Transverse colon (tissue), 4 donors: ENCODE measurements at regions not wholly inside any gene's neighbourhood (a gene's known extent, or its start where the extent isn't known, plus 50 kb on each side); places are given as distances from the start of the nearest gene placed in this dataset.

ENCODE experiments used
- DNase-seq: peaks from one replicate; pipeline ENCODE4 v3.0.0-alpha.2; 2019
- H3K27ac ChIP-seq, 4 donors: fragments of 200-600 bp; sonication (generic); 2 replicates each; pipeline ENCODE4 v1.5.1; 2016 to 2018; ENCODE audit warnings: inconsistent platforms in 4 of 4
- H3K27me3 ChIP-seq: fragments of 200-600 bp; sonication (generic); 2 replicates; pipeline ENCODE4 v1.5.1; 2017; ENCODE audit warnings: inconsistent platforms
- H3K36me3 ChIP-seq, 4 donors: fragments of 200-600 bp; sonication (generic); 2 replicates each; pipeline ENCODE4 v1.5.1; 2017 to 2019; ENCODE audit warnings: inconsistent platforms in 4 of 4
- H3K4me1 ChIP-seq, 4 donors: fragments of 200-600 bp; sonication (generic); 2 replicates each; pipeline ENCODE4 v1.5.1; 2017 to 2020; ENCODE audit warnings: inconsistent platforms in 4 of 4
- H3K4me3 ChIP-seq, 4 donors: fragments of 200-600 bp; sonication (generic); 1 replicate in 1 of 4; 2 replicates in 3 of 4; pipeline versions ENCODE4 v1.5.1 to v1.6.1; 2017 to 2019; ENCODE audit warnings: inconsistent platforms in 4 of 4
- H3K9me3 ChIP-seq, 2 donors: fragments of 200-600 bp; sonication (generic); 2 replicates each; pipeline ENCODE4 v1.5.1; 2017 to 2019; ENCODE audit warnings: inconsistent platforms in 2 of 2
- EP300 ChIP-seq: sonication (generic); formaldehyde crosslinking; IDR thresholded peaks from one replicate; pipeline ENCODE4 v1.6.1; 2017; ENCODE audit warnings: antibody characterized with exemption, low read depth
- POLR2A ChIP-seq: fragments of 450-650 bp; IDR thresholded peaks from one replicate; pipeline ENCODE4 v1.6.1; 2016; ENCODE audit warnings: antibody characterized with exemption, mild to moderate bottlenecking, moderate library complexity
- POLR2AphosphoS5 ChIP-seq, 3 donors: sonication (generic); formaldehyde crosslinking; IDR thresholded peaks; one replicate each; pipeline ENCODE4 v1.6.1; 2016; ENCODE audit warnings: antibody characterized with exemption in 3 of 3
- WGBS, 2 donors: methylation state at CpG; one replicate each; pipeline ENCODE4 v1.1.5; 2018; ENCODE audit warnings: low coverage in 1 of 2; 5-methylcytosine and 5-hydroxymethylcytosine counted together
- in situ Hi-C, 4 donors: fragments of 200-750 bp; cut with MboI; loops; one replicate each; pipeline versions ENCODE4 v1.15.0 to v1.15.1; 2017; ENCODE audit warnings: low sequenced_read_pairs in 3 of 4, low pct_ligation_motif_present in 1 of 4, low pct_unique_long_range_greater_than_20kb in 1 of 4
- intact Hi-C: fragments of 100-400 bp; cut with DNase I; formaldehyde crosslinking; loops from one replicate; pipeline ENCODE4 v1.15.1; 2023; ENCODE audit warnings: low total_unique reads
- TF ChIP-seq, protein P1 (sequence below), 5 experiments: fragments of 200-600 bp in 3 of 5; fragments of 450-650 bp in 2 of 5; sonication (generic) in 3 of 5; IDR thresholded peaks; 1 replicate in 2 of 5; 2 replicates in 3 of 5; pipeline ENCODE4 v1.5.1; 2016 to 2017; ENCODE audit warnings: antibody characterized with exemption in 5 of 5, inconsistent platforms in 3 of 5, mild to moderate bottlenecking in 2 of 5, moderate library complexity in 1 of 5

DNA sequence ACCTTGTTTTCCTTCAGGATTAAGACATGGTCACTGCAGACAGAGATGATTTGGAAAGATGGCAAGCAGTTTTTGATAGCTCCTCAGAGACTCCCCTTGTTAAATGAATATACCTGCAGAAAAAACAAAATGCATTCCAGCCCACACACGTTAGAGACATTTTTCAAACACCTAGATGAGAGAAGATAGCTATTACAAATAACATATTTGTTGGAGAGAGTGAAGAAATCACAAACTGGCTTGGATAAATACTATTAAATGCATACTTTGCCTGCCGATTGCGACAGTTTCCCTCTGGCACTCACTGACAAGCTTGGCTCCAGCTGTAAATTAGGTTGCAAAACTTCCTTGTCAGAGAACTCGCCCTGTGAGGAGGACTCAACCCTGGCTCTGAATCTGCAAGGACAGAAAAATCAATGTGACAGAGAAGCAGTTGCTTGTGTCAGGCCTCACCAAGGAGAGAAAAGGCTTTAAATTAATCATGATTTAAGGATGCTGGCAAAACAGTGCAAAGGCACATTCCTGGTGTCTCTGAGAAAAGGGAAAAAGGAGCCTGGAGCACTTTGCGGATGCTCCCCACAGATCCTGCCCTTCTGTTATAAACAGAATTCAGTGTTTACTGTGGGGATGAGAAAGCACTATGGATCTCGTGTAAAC lies 423.7 kb upstream of the MARCKS start:
- TF ChIP-seq POLR2A (no peak), POLR2AphosphoS5 (IDR thresholded peaks at IDR 0.05) (peak in 2 of 3 donors; percentile 33 to 67), EP300 (no peak)
- Histone ChIP-seq H3K27ac (peak overlapping the region in 2 of 4 donors; percentile 11 to 65), H3K9me3 (no peaks in the 10 kb centered on the region), H3K4me1 (peaks cover 6 to 13% (median 11%) of the 10 kb centered on the region in 4 donors), H3K36me3 (no peaks in the 10 kb centered on the region), H3K27me3 (no peaks in the 10 kb centered on the region), H3K4me3 (no peak overlapping the region)
- in situ Hi-C loops, result no loop called here
- peak; percentile 53 for DNase-seq
- intact Hi-C loops, result no loop called here
- 13 to 28% methylated on average over 4 to 6 of the region's 6 CpGs for WGBS, 2 donors

DNA sequence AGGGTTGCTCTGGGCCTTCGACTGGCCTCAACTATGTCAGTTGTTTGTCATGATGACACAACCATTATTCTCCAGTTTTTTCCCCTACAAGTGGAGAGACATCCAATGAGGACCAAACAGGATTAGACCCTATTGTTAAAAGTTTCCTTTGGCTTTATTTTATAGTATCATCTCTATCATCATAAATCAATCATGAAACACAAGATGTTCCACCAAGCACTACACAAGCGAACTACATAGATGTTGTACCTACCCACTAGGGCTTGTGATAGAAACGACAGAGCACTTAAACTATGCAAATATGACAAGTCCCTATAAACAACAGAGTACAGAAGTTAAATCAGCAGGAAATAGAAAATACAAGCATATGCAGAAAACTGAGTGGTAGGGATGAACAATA lies 422.5 kb upstream of the MARCKS start:
- H3K27ac ChIP-seq, result no peak overlapping the region

GRCh38 chr6:113437566-113437965 lies 419.6 kb upstream of the MARCKS start:
- in situ Hi-C loops (no loop called here), intact Hi-C loops (no loop called here)
- no peaks in the 10 kb centered on the region for H3K9me3 ChIP-seq
- peaks cover 6 to 13% (median 11%) of the 10 kb centered on the region in 4 donors for H3K4me1 ChIP-seq
- no peak overlapping the region for H3K4me3 ChIP-seq
- no peaks in the 10 kb centered on the region for H3K36me3 ChIP-seq
- DNase-seq, result no peak
- H3K27me3 ChIP-seq, result no peaks in the 10 kb centered on the region
- TF ChIP-seq, protein P1, sequence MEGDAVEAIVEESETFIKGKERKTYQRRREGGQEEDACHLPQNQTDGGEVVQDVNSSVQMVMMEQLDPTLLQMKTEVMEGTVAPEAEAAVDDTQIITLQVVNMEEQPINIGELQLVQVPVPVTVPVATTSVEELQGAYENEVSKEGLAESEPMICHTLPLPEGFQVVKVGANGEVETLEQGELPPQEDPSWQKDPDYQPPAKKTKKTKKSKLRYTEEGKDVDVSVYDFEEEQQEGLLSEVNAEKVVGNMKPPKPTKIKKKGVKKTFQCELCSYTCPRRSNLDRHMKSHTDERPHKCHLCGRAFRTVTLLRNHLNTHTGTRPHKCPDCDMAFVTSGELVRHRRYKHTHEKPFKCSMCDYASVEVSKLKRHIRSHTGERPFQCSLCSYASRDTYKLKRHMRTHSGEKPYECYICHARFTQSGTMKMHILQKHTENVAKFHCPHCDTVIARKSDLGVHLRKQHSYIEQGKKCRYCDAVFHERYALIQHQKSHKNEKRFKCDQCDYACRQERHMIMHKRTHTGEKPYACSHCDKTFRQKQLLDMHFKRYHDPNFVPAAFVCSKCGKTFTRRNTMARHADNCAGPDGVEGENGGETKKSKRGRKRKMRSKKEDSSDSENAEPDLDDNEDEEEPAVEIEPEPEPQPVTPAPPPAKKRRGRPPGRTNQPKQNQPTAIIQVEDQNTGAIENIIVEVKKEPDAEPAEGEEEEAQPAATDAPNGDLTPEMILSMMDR (IDR thresholded peaks at IDR 0.05), result no peak
- no peak for TF ChIP-seq POLR2A
- TF ChIP-seq EP300, result no peak
- TF ChIP-seq POLR2AphosphoS5 (IDR thresholded peaks at IDR 0.05), result no peak
- H3K27ac ChIP-seq, result no peak overlapping the region
- WGBS, 2 donors, result 45 to 59% methylated on average over 3 of the region's 3 CpGs

More for the DNA sequence above, 422.5 kb upstream of the MARCKS start:
- Histone ChIP-seq H3K4me1 (peaks cover 6 to 13% (median 11%) of the 10 kb centered on the region in 4 donors), H3K27me3 (no peaks in the 10 kb centered on the region), H3K9me3 (no peaks in the 10 kb centered on the region), H3K4me3 (no peak overlapping the region), H3K36me3 (no peaks in the 10 kb centered on the region)
- TF ChIP-seq EP300, result no peak
- TF ChIP-seq POLR2A, result no peak
- TF ChIP-seq, protein P1 (IDR thresholded peaks at IDR 0.05), result no peak
- TF ChIP-seq POLR2AphosphoS5 (IDR thresholded peaks at IDR 0.05), result no peak
- DNase-seq, result no peak
- intact Hi-C loops (no loop called here), in situ Hi-C loops (no loop called here)
- WGBS, 2 donors, result 49 to 79% methylated on average over 2 to 3 of the region's 3 CpGs

DNA sequence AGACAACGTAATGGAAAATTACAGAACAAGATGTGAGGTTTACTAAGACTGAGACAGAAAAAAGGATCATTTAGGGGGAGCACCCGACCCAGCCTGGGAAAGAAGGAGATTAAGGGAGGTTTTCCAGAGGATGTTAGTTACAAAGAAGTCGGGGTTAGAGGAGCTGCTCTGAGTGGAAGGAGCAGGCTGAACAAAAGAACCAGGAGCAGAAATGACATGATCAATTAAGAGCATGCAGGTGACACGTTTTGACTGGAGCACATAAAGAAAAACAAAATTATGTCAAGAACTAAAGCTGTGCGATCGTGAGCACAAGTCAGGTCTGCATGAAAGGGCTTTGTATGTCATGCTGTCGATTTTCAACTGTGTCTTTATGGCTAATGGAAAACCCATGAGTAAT lies 417.3 kb upstream of the MARCKS start:
- no peak for DNase-seq
- intact Hi-C loops, result loop anchor here (10.0 kb wide), 2 partner anchors 125 to 415 kb away; partner anchors contain the start of gene MARCKS
- TF ChIP-seq POLR2AphosphoS5 (IDR thresholded peaks at IDR 0.05) (no peak), EP300 (no peak), POLR2A (no peak)
- TF ChIP-seq, protein P1 (IDR thresholded peaks at IDR 0.05), result no peak
- no peaks in the 10 kb centered on the region for H3K27me3 ChIP-seq
- no peak overlapping the region for H3K27ac ChIP-seq
- no peaks in the 10 kb centered on the region for H3K36me3 ChIP-seq
- no peak overlapping the region for H3K4me3 ChIP-seq
- WGBS, 2 donors, result 83 to 86% methylated on average over 1 to 7 of the region's 7 CpGs
- H3K4me1 ChIP-seq, result no peaks in the 10 kb centered on the region
- in situ Hi-C loops, result no loop called here
- H3K9me3 ChIP-seq, result no peaks in the 10 kb centered on the region
